ENCODE measurements at regions not wholly inside any gene's neighbourhood (a gene's known extent, or its start where the extent isn't known, plus 50 kb on each side); places are given as distances from the start of the nearest gene placed in this dataset.

DNA sequence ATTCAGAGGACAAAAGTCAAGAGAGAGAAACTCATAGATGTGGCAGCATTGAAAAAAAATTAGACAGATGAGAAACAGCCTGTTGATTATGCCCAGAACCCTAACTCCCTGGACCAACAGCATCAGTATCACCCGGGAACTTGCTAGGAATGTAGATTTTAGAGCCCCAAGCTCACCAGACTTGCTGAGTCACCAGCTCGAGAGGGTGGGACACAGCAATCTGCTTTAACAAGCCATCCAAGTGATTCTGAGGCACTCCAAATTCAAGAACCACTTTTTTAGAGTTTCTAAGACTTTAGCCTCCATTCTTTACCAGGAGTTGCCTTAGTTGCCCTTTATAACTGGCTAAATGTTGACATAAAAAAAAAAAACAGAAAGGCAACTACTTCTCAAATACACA, 70.9 kb downstream of the CGGBP1 start:
- CTCF ChIA-PET (ENCODE audit: low intra/inter-chr PET ratio) = no interaction called here
- no peak overlapping the region for H3K4me2 ChIP-seq (ENCODE audit: insufficient read depth, low read length)
- BruUV-seq (replicated peaks) = no TSS peak

More for the DNA sequence above, 70.9 kb downstream of the CGGBP1 start:
- Histone ChIP-seq H3K4me3 (no peak overlapping the region), H3K4me1 (replicated peaks in 1 of 2; ENCODE audit: control insufficient read depth in 2 of 2, insufficient read depth in 2 of 2, low read length in 2 of 2) (peaks cover 0 to 3% of the 10 kb centered on the region in 2 experiments; a peak in 1 of 5 replicates), H3K36me3 (ENCODE audit: control insufficient read depth, insufficient read depth, low read length) (peaks cover 6% of the 10 kb centered on the region; the same call in 1 of the 3 replicates), H3K9ac (ENCODE audit: insufficient read depth in 1 of 2, low read depth in 2 of 2, low read length in 2 of 2) (no peak overlapping the region), H2AFZ (ENCODE audit: low read depth, low read length) (no peak overlapping the region), H3K9me3 (replicated peaks; ENCODE audit: control insufficient read depth, insufficient read depth, low read depth, low read length) (no peaks in the 10 kb centered on the region), H4K20me1 (replicated peaks; ENCODE audit: control insufficient read depth, insufficient read depth, low read length) (no peaks in the 10 kb centered on the region), H3K27me3 (ENCODE audit: control insufficient read depth in 2 of 2, insufficient read depth in 2 of 2, low read length in 2 of 2) (no peaks in the 10 kb centered on the region), H3K9me1 (ENCODE audit: control insufficient read depth, insufficient read depth, low read length) (no peaks in the 10 kb centered on the region), H3K27ac (ENCODE audit: extremely low read depth, low read depth, low read length) (no peak overlapping the region), H3K79me2 (ENCODE audit: control insufficient read depth, insufficient read depth, low read length) (no peaks in the 10 kb centered on the region)
- TF ChIP-seq MAFK (IDR thresholded peaks at IDR 0.05; ENCODE audit: low read length) (0 out of 2 replicates have a peak, but pooled peaks have one; percentile 27), HDAC6 (IDR thresholded peaks at IDR 0.05; ENCODE audit: low read depth, low read length) (no peak), ZNF263 (CRISPR knock-in tag; IDR thresholded peaks at IDR 0.05; ENCODE audit: borderline replicate concordance) (no peak), CBFA2T2 (conservative IDR thresholded peaks at IDR 0.05) (no peak), C11orf30 (IDR thresholded peaks at IDR 0.05; ENCODE audit: low read depth) (peak; percentile 71), ZNF316 (IDR thresholded peaks at IDR 0.05) (peak; percentile 84), NFE2 (IDR thresholded peaks at IDR 0.05; ENCODE audit: low read depth) (peak; percentile 87), MAFF (IDR thresholded peaks at IDR 0.05; ENCODE audit: low read length) (peak; percentile 58; the same call in 1 of the 2 replicates), MAFG (tag; conservative IDR thresholded peaks at IDR 0.05) (peak; percentile 67)
- TF ChIP-seq, protein P1, sequence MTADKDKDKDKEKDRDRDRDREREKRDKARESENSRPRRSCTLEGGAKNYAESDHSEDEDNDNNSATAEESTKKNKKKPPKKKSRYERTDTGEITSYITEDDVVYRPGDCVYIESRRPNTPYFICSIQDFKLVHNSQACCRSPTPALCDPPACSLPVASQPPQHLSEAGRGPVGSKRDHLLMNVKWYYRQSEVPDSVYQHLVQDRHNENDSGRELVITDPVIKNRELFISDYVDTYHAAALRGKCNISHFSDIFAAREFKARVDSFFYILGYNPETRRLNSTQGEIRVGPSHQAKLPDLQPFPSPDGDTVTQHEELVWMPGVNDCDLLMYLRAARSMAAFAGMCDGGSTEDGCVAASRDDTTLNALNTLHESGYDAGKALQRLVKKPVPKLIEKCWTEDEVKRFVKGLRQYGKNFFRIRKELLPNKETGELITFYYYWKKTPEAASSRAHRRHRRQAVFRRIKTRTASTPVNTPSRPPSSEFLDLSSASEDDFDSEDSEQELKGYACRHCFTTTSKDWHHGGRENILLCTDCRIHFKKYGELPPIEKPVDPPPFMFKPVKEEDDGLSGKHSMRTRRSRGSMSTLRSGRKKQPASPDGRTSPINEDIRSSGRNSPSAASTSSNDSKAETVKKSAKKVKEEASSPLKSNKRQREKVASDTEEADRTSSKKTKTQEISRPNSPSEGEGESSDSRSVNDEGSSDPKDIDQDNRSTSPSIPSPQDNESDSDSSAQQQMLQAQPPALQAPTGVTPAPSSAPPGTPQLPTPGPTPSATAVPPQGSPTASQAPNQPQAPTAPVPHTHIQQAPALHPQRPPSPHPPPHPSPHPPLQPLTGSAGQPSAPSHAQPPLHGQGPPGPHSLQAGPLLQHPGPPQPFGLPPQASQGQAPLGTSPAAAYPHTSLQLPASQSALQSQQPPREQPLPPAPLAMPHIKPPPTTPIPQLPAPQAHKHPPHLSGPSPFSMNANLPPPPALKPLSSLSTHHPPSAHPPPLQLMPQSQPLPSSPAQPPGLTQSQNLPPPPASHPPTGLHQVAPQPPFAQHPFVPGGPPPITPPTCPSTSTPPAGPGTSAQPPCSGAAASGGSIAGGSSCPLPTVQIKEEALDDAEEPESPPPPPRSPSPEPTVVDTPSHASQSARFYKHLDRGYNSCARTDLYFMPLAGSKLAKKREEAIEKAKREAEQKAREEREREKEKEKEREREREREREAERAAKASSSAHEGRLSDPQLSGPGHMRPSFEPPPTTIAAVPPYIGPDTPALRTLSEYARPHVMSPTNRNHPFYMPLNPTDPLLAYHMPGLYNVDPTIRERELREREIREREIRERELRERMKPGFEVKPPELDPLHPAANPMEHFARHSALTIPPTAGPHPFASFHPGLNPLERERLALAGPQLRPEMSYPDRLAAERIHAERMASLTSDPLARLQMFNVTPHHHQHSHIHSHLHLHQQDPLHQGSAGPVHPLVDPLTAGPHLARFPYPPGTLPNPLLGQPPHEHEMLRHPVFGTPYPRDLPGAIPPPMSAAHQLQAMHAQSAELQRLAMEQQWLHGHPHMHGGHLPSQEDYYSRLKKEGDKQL (CRISPR knock-in tag; IDR thresholded peaks at IDR 0.05; ENCODE audit: borderline replicate concordance) = no peak
- in situ Hi-C loops (cut with MboI) (no loop called here), intact Hi-C loops (cut with micrococcal nuclease) (no loop called here)
- FAIRE-seq = peak; percentile 68
- ATAC-seq = peak; percentile 82
- WGBS (ENCODE audit: insufficient coverage, low coverage, missing lambda C conversion rate) = 11% methylated on average over 1 of the region's 2 CpGs
- DNase-seq (ENCODE audit: extremely low read depth in 1 of 4, low spot score in 3 of 4) = peak in 2 of 4 experiments; percentile 32 to 64
- POLR2A ChIA-PET = no interaction called here
